GM23338 (cell line): ENCODE measurements at regions not wholly inside any gene's neighbourhood (a gene's known extent, or its start where the extent isn't known, plus 50 kb on each side); places are given as distances from the start of the nearest gene placed in this dataset.
A peak's percentile ranks its signal among the peaks of the same experiment; 100 is the strongest.
"Not testable (repeated sequence)": the region's sequence is repeated elsewhere in the genome, so short reads cannot be mapped to it uniquely, and the experiment has no call there.

Experiments
- ATAC-seq: fragments of 200-7000 bp; cut with Tn5 transposase; 3 replicates; pipeline ENCODE4 v1.9.1; 2020
- DNase-seq: peaks from one replicate; pipeline ENCODE4 v3.0.0-alpha.2; 2015; ENCODE audit warnings: low spot score
- H2AFZ ChIP-seq: fragments of 200-600 bp; sonication (generic); 2 replicates; pipeline ENCODE4 v1.8.0; 2016; ENCODE audit warnings: antibody characterized with exemption, mild to moderate bottlenecking, moderate library complexity
- H3F3A ChIP-seq: fragments of 200-600 bp; sonication (generic); replicated peaks from 2 replicates; pipeline ENCODE4 v1.8.0; 2017; ENCODE audit warnings: antibody characterized with exemption, mixed run types, low read depth
- H3K27ac ChIP-seq: fragments of 200-600 bp; sonication (generic); 2 replicates; pipeline ENCODE4 v1.6.1; 2016; ENCODE audit warnings: low read depth
- H3K27me3 ChIP-seq: fragments of 200-600 bp; sonication (generic); 2 replicates; pipeline ENCODE4 v1.8.0; 2016; ENCODE audit warnings: mild to moderate bottlenecking, mixed run types, moderate library complexity; ENCODE audit not compliant: insufficient read depth
- H3K36me3 ChIP-seq: fragments of 200-600 bp; sonication (generic); 2 replicates; pipeline ENCODE4 v1.8.0; 2016; ENCODE audit warnings: mild to moderate bottlenecking; ENCODE audit not compliant: insufficient read depth
- H3K4me1 ChIP-seq: fragments of 200-600 bp; sonication (generic); 2 replicates; pipeline ENCODE4 v1.8.0; 2016; ENCODE audit warnings: mild to moderate bottlenecking, moderate library complexity; ENCODE audit not compliant: insufficient read depth
- H3K4me2 ChIP-seq: fragments of 200-600 bp; sonication (generic); 2 replicates; pipeline ENCODE4 v1.7.1; 2017; ENCODE audit warnings: mixed run types
- H3K4me3 ChIP-seq: fragments of 200-600 bp; sonication (generic); 2 replicates; pipeline ENCODE4 v1.6.1; 2016; ENCODE audit warnings: mixed run types
- H3K79me2 ChIP-seq: fragments of 200-600 bp; sonication (generic); replicated peaks from 2 replicates; pipeline ENCODE4 v1.8.0; 2017; ENCODE audit warnings: mild to moderate bottlenecking; ENCODE audit not compliant: insufficient read depth
- H3K9me2 ChIP-seq: fragments of 200-600 bp; sonication (generic); 2 replicates; pipeline ENCODE4 v1.8.0; 2017; ENCODE audit not compliant: insufficient read depth
- H4K20me1 ChIP-seq: fragments of 200-600 bp; sonication (generic); replicated peaks from 2 replicates; pipeline ENCODE4 v1.8.0; 2017; ENCODE audit warnings: mild to moderate bottlenecking; ENCODE audit not compliant: insufficient read depth
- H3K27ac Mint-ChIP-seq: 2 replicates; pipeline ENCODE4 v1.8.0; 2020; ENCODE audit warnings: inconsistent platforms, mild to moderate bottlenecking, moderate library complexity, mixed read lengths
- H3K27me3 Mint-ChIP-seq: 3 replicates; pipeline ENCODE4 v1.8.0; 2022; ENCODE audit warnings: low read depth, mild to moderate bottlenecking, moderate library complexity, mixed read lengths, inconsistent platforms; ENCODE audit not compliant: insufficient read depth, poor library complexity
- H3K36me3 Mint-ChIP-seq: 3 replicates; pipeline ENCODE4 v1.8.0; 2021; ENCODE audit warnings: low read depth, mild to moderate bottlenecking, inconsistent platforms, moderate library complexity, mixed read lengths
- H3K4me1 Mint-ChIP-seq: 3 replicates; pipeline ENCODE4 v1.8.0; 2020; ENCODE audit warnings: mild to moderate bottlenecking, inconsistent platforms, mixed read lengths
- H3K4me3 Mint-ChIP-seq: 3 replicates; pipeline ENCODE4 v1.8.0; 2021; ENCODE audit warnings: moderate library complexity, mild to moderate bottlenecking, inconsistent platforms, mixed read lengths
- H3K9me3 Mint-ChIP-seq: 3 replicates; pipeline ENCODE4 v1.8.0; 2020; ENCODE audit warnings: moderate library complexity, mild to moderate bottlenecking, inconsistent platforms, mixed read lengths

DNA sequence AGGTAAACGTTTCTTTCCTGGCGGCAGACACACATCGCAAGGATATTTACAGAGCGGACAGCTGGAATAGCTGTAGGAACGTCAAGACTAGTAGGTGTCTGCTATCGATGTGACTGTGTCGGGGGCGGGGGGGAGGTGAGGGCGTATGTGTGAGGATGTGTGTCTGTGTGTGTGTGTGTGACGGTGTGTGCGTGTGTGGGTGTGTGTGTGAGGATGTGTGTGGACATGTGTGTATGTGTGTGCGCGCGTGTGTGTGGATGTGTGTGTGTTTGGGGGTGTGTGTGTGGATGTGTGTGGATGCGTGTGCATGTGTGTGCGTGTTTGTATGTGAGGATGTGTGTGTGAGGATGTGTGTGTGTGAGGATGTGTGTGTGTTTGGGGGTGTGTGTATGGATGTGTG, 55.4 kb downstream of the PNMA6F start:
- not testable (repeated sequence) for H3K9me3 Mint-ChIP-seq, ATAC-seq, H3K27me3 Mint-ChIP-seq, H2AFZ ChIP-seq, H3F3A ChIP-seq, H3K4me2 ChIP-seq, H3K4me3 Mint-ChIP-seq, H3K4me1 ChIP-seq, H3K4me3 ChIP-seq, DNase-seq, H3K36me3 Mint-ChIP-seq, H3K27ac Mint-ChIP-seq, H3K4me1 Mint-ChIP-seq, H3K79me2 ChIP-seq, H3K9me2 ChIP-seq, H3K27me3 ChIP-seq, H4K20me1 ChIP-seq, H3K36me3 ChIP-seq, H3K27ac ChIP-seq

DNA sequence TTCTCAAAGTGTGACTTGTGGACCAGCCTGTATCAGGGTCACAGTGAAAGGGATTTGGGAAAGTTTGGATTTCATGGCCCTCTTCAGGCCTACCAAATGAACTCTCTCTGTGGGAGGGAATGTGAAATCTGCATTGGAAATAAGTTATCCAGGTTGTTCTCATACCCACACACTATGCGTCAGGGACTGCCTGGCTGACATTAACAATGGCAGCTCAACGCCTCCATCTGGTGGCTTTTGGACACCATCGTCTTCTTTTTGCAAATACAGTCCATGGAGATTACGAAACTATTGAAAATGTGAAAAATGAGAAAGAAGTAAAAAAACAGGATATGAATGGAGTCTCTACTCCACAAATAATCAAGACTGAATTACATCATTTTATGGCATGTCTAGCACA, 61.1 kb downstream of the PNMA6F start:
- not testable (repeated sequence) for DNase-seq, H3K4me3 ChIP-seq, H3K4me2 ChIP-seq, H3K27me3 Mint-ChIP-seq, H2AFZ ChIP-seq, H3K4me1 ChIP-seq, H3K9me3 Mint-ChIP-seq, H3K27ac ChIP-seq, H3K27ac Mint-ChIP-seq, H3K27me3 ChIP-seq, H3K4me3 Mint-ChIP-seq, H3K36me3 ChIP-seq, H3K4me1 Mint-ChIP-seq, H3K79me2 ChIP-seq, H4K20me1 ChIP-seq, H3F3A ChIP-seq, H3K36me3 Mint-ChIP-seq, H3K9me2 ChIP-seq
- peak; percentile 65 for ATAC-seq

DNA sequence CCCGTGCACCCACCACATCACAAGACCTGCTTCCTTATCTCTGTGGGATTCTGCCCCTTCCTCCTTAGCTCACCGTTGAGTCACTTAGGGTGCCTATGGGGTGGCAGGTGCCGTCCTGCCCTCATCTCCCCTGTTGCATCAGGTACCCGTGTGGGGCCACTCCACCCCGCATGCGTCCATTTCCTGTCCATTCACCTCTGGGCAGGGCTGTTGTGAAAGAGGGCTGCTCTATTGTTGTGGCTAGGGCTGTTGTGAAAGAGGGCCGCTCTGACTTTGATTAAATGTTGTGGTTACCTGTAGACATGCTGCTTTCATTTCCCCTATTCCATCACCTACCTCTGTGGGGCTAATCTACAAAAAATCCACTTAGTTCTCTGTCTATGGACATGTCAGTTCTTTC, 68.3 kb downstream of the PNMA6F start:
- H3F3A ChIP-seq, H3K4me2 ChIP-seq, H3K36me3 Mint-ChIP-seq, H3K27me3 Mint-ChIP-seq, H3K9me3 Mint-ChIP-seq, H3K4me3 Mint-ChIP-seq, H3K4me3 ChIP-seq, DNase-seq, H3K27ac Mint-ChIP-seq, ATAC-seq, H4K20me1 ChIP-seq, H3K27ac ChIP-seq, H3K27me3 ChIP-seq, H3K4me1 ChIP-seq, H3K79me2 ChIP-seq, H3K4me1 Mint-ChIP-seq, H2AFZ ChIP-seq, H3K36me3 ChIP-seq, H3K9me2 ChIP-seq: not testable (repeated sequence)

DNA sequence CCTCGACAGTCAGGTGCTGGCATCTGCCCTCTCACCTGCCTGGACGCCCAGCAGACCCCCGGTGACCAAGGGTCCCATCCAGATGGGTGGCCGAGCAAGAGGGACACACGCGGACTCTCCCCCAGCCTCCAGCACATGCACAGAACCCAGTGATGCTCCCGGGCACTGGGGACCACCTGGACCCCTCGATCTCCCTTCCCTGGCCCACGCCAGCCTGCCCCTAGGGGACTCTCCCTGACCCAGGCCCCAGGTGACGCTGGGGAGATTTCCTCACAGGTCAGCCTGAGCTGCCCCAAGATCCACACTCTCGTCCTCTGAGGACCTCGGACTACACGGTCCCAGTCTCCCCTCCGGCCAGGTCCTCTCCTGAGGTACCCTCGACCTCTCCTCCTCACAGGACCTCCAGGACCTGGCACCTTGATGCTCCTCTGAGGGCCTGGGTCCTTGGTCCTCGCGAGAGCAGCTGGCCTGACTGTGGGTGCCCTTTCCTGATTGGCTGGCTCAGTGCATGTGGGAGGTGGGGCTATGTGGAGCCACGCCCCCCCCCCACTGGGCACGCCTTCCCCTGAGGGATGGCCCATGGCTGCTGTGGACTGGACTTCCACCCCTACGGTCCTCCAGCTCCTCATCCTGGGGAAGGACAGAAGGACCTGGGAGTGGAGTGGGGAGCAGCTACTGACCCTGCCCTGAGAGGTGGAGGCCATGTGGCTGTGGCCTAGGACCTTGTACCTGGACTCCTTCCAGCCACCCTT, 69.0 kb downstream of the PNMA6F start:
- H3K4me1 Mint-ChIP-seq, H4K20me1 ChIP-seq, DNase-seq, H3K27me3 Mint-ChIP-seq, H3K36me3 Mint-ChIP-seq, H3F3A ChIP-seq, H3K4me2 ChIP-seq, H3K79me2 ChIP-seq, H2AFZ ChIP-seq, H3K27me3 ChIP-seq, H3K4me3 ChIP-seq, H3K9me2 ChIP-seq, H3K27ac ChIP-seq, ATAC-seq, H3K4me3 Mint-ChIP-seq, H3K27ac Mint-ChIP-seq, H3K36me3 ChIP-seq, H3K4me1 ChIP-seq, H3K9me3 Mint-ChIP-seq: not testable (repeated sequence)

DNA sequence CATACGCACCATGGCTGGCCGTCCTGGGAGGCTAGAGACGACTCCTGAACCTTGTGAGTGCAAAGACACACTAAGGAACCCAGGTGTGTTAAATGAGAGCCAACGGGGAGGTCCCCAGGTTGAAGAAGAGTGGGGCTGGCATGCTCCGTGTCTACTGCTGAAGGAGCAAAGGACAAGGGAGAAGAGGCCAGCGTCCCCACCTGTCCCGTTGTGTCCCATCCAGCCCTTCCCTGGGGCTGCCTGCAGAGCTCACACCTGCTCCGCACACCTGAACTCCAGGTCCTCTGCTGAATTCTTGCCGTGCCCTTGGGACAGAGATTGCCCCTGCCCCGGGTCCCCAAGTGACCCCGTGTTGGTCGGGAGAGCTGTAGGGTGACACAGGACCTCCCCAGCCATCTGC, 69.6 kb downstream of the PNMA6F start:
- H3F3A ChIP-seq, H3K27me3 Mint-ChIP-seq, H3K79me2 ChIP-seq: not testable (repeated sequence)

DNA sequence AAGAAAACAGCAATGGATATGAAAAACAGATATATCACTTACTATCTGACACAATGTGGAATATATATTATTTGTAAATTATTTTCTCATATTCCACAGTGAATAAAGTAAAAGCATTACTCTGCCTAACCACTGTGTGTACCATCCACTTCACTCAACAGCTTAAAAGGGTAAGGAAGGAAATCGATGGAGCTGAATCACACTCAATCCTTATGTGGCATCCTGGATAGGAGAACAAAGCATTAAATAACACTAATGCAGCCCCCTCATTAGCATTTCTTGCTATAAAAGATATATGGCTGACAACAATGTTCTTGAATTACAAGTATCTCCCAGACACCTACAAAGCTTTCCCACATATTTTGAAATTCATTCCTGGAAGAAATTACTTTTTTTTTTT, 70.8 kb downstream of the PNMA6F start:
- H3F3A ChIP-seq, H3K4me3 ChIP-seq, H3K27me3 ChIP-seq, H3K4me1 Mint-ChIP-seq, H3K4me2 ChIP-seq, ATAC-seq, H2AFZ ChIP-seq, H3K4me3 Mint-ChIP-seq, H3K27me3 Mint-ChIP-seq, H3K27ac ChIP-seq, DNase-seq, H3K27ac Mint-ChIP-seq, H3K9me2 ChIP-seq, H3K36me3 ChIP-seq, H3K36me3 Mint-ChIP-seq, H3K9me3 Mint-ChIP-seq, H4K20me1 ChIP-seq, H3K79me2 ChIP-seq, H3K4me1 ChIP-seq: not testable (repeated sequence)

More for the DNA sequence above, 69.6 kb downstream of the PNMA6F start:
- H4K20me1 ChIP-seq, H3K9me2 ChIP-seq, H3K4me2 ChIP-seq, H3K36me3 ChIP-seq, H3K4me1 ChIP-seq, H3K4me3 Mint-ChIP-seq, H3K27ac Mint-ChIP-seq, H3K9me3 Mint-ChIP-seq, DNase-seq, H3K4me1 Mint-ChIP-seq, H2AFZ ChIP-seq, ATAC-seq, H3K27me3 ChIP-seq, H3K4me3 ChIP-seq, H3K36me3 Mint-ChIP-seq, H3K27ac ChIP-seq: not testable (repeated sequence)
